ENCODE measurements at regions not wholly inside any gene's neighbourhood (a gene's known extent, or its start where the extent isn't known, plus 50 kb on each side); places are given as distances from the start of the nearest gene placed in this dataset.

- Histone ChIP-seq H3K27ac (ENCODE audit: low read depth, low read length) (no peak overlapping the region), H3K27me3 (ENCODE audit: control insufficient read depth, insufficient read depth, low read length) (no peaks in the 10 kb centered on the region), H3K4me1 (ENCODE audit: control insufficient read depth, insufficient read depth, low read length) (peaks cover 3% of the 10 kb centered on the region), H3K36me3 (ENCODE audit: control insufficient read depth, insufficient read depth, low read length) (no peaks in the 10 kb centered on the region), H3K4me3 (ENCODE audit: low read length) (no peak overlapping the region), H3K9ac (ENCODE audit: low read length) (no peak overlapping the region)
Measured at GRCh38 chr12:46530373-46531056, 157.9 kb upstream of the SLC38A2 start.

- no peaks in the 10 kb centered on the region for H3K27me3 ChIP-seq (ENCODE audit: control insufficient read depth, insufficient read depth, low read length)
- H3K36me3 ChIP-seq (ENCODE audit: control insufficient read depth, insufficient read depth, low read length): no peaks in the 10 kb centered on the region
- H3K27ac ChIP-seq (ENCODE audit: low read depth, low read length): no peak overlapping the region
- H3K4me3 ChIP-seq (ENCODE audit: low read length): no peak overlapping the region
- H3K4me1 ChIP-seq (ENCODE audit: control insufficient read depth, insufficient read depth, low read length): peaks cover 14% of the 10 kb centered on the region
- H3K9ac ChIP-seq (ENCODE audit: low read length): no peak overlapping the region
Measured at GRCh38 chr12:46526233-46526632, 153.7 kb upstream of the SLC38A2 start.

- H3K27me3 ChIP-seq (ENCODE audit: control insufficient read depth, insufficient read depth, low read length): no peaks in the 10 kb centered on the region
- H3K4me3 ChIP-seq (ENCODE audit: low read length): no peak overlapping the region
- H3K27ac ChIP-seq (ENCODE audit: low read depth, low read length): peak overlapping the region; percentile 69
- no peak overlapping the region for H3K9ac ChIP-seq (ENCODE audit: low read length)
- H3K36me3 ChIP-seq (ENCODE audit: control insufficient read depth, insufficient read depth, low read length): no peaks in the 10 kb centered on the region
- peaks cover 17% of the 10 kb centered on the region for H3K4me1 ChIP-seq (ENCODE audit: control insufficient read depth, insufficient read depth, low read length)
Measured at GRCh38 chr12:46524778-46525177, 152.2 kb upstream of the SLC38A2 start.

GRCh38 chr12:46523863-46524770 lies 151.5 kb upstream of the SLC38A2 start:
- H3K36me3 ChIP-seq (ENCODE audit: control insufficient read depth, insufficient read depth, low read length): no peaks in the 10 kb centered on the region
- H3K9ac ChIP-seq (ENCODE audit: low read length): no peak overlapping the region
- no peak overlapping the region for H3K4me3 ChIP-seq (ENCODE audit: low read length)
- no peaks in the 10 kb centered on the region for H3K27me3 ChIP-seq (ENCODE audit: control insufficient read depth, insufficient read depth, low read length)
- H3K4me1 ChIP-seq (ENCODE audit: control insufficient read depth, insufficient read depth, low read length): peaks cover 17% of the 10 kb centered on the region
- peak overlapping the region; percentile 69 for H3K27ac ChIP-seq (ENCODE audit: low read depth, low read length)

- H3K36me3 ChIP-seq (ENCODE audit: control insufficient read depth, insufficient read depth, low read length): no peaks in the 10 kb centered on the region
- peaks cover 19% of the 10 kb centered on the region for H3K4me1 ChIP-seq (ENCODE audit: control insufficient read depth, insufficient read depth, low read length)
- H3K27me3 ChIP-seq (ENCODE audit: control insufficient read depth, insufficient read depth, low read length): no peaks in the 10 kb centered on the region
- no peak overlapping the region for H3K4me3 ChIP-seq (ENCODE audit: low read length)
- no peak overlapping the region for H3K9ac ChIP-seq (ENCODE audit: low read length)
- H3K27ac ChIP-seq (ENCODE audit: low read depth, low read length): peak overlapping the region; percentile 11
Measured at GRCh38 chr12:46523446-46523845, 150.9 kb upstream of the SLC38A2 start.

- Histone ChIP-seq H3K4me1 (ENCODE audit: control insufficient read depth, insufficient read depth, low read length) (peaks cover 22% of the 10 kb centered on the region), H3K36me3 (ENCODE audit: control insufficient read depth, insufficient read depth, low read length) (no peaks in the 10 kb centered on the region), H3K9ac (ENCODE audit: low read length) (no peak overlapping the region), H3K27ac (ENCODE audit: low read depth, low read length) (no peak overlapping the region), H3K4me3 (ENCODE audit: low read length) (no peak overlapping the region), H3K27me3 (ENCODE audit: control insufficient read depth, insufficient read depth, low read length) (no peaks in the 10 kb centered on the region)
Measured at GRCh38 chr12:46522071-46522470, 149.5 kb upstream of the SLC38A2 start.

GRCh38 chr12:46521145-46521544 lies 148.6 kb upstream of the SLC38A2 start:
- Histone ChIP-seq H3K9ac (ENCODE audit: low read length) (no peak overlapping the region), H3K27ac (ENCODE audit: low read depth, low read length) (no peak overlapping the region), H3K4me3 (ENCODE audit: low read length) (no peak overlapping the region), H3K36me3 (ENCODE audit: control insufficient read depth, insufficient read depth, low read length) (no peaks in the 10 kb centered on the region), H3K27me3 (ENCODE audit: control insufficient read depth, insufficient read depth, low read length) (no peaks in the 10 kb centered on the region), H3K4me1 (ENCODE audit: control insufficient read depth, insufficient read depth, low read length) (peaks cover 22% of the 10 kb centered on the region)

- Histone ChIP-seq H3K36me3 (ENCODE audit: control insufficient read depth, insufficient read depth, low read length) (no peaks in the 10 kb centered on the region), H3K9ac (ENCODE audit: low read length) (no peak overlapping the region), H3K4me1 (ENCODE audit: control insufficient read depth, insufficient read depth, low read length) (peaks cover 13% of the 10 kb centered on the region), H3K27ac (ENCODE audit: low read depth, low read length) (no peak overlapping the region), H3K27me3 (ENCODE audit: control insufficient read depth, insufficient read depth, low read length) (no peaks in the 10 kb centered on the region), H3K4me3 (ENCODE audit: low read length) (no peak overlapping the region)
Measured at GRCh38 chr12:46519407-46519806, 146.8 kb upstream of the SLC38A2 start.

- Histone ChIP-seq H3K4me1 (ENCODE audit: control insufficient read depth, insufficient read depth, low read length) (peaks cover 8% of the 10 kb centered on the region), H3K9ac (ENCODE audit: low read length) (no peak overlapping the region), H3K27ac (ENCODE audit: low read depth, low read length) (no peak overlapping the region), H3K36me3 (ENCODE audit: control insufficient read depth, insufficient read depth, low read length) (no peaks in the 10 kb centered on the region), H3K4me3 (ENCODE audit: low read length) (no peak overlapping the region), H3K27me3 (ENCODE audit: control insufficient read depth, insufficient read depth, low read length) (no peaks in the 10 kb centered on the region)
Measured at GRCh38 chr12:46518729-46519128, 146.2 kb upstream of the SLC38A2 start.

GRCh38 chr12:46518169-46518568 lies 145.6 kb upstream of the SLC38A2 start:
- Histone ChIP-seq H3K4me3 (ENCODE audit: low read length) (no peak overlapping the region), H3K9ac (ENCODE audit: low read length) (no peak overlapping the region), H3K36me3 (ENCODE audit: control insufficient read depth, insufficient read depth, low read length) (no peaks in the 10 kb centered on the region), H3K27me3 (ENCODE audit: control insufficient read depth, insufficient read depth, low read length) (no peaks in the 10 kb centered on the region), H3K27ac (ENCODE audit: low read depth, low read length) (no peak overlapping the region), H3K4me1 (ENCODE audit: control insufficient read depth, insufficient read depth, low read length) (peaks cover 8% of the 10 kb centered on the region)

- no peaks in the 10 kb centered on the region for H3K27me3 ChIP-seq (ENCODE audit: control insufficient read depth, insufficient read depth, low read length)
- H3K27ac ChIP-seq (ENCODE audit: low read depth, low read length): no peak overlapping the region
- no peak overlapping the region for H3K4me3 ChIP-seq (ENCODE audit: low read length)
- H3K4me1 ChIP-seq (ENCODE audit: control insufficient read depth, insufficient read depth, low read length): peaks cover 8% of the 10 kb centered on the region
- H3K9ac ChIP-seq (ENCODE audit: low read length): no peak overlapping the region
- no peaks in the 10 kb centered on the region for H3K36me3 ChIP-seq (ENCODE audit: control insufficient read depth, insufficient read depth, low read length)
Measured at GRCh38 chr12:46517579-46517962, 145.0 kb upstream of the SLC38A2 start.

GRCh38 chr12:46516933-46517578 lies 144.5 kb upstream of the SLC38A2 start:
- no peak overlapping the region for H3K27ac ChIP-seq (ENCODE audit: low read depth, low read length)
- no peak overlapping the region for H3K4me3 ChIP-seq (ENCODE audit: low read length)

More at GRCh38 chr12:46516933-46517578, 144.5 kb upstream of the SLC38A2 start:
- Histone ChIP-seq H3K36me3 (ENCODE audit: control insufficient read depth, insufficient read depth, low read length) (no peaks in the 10 kb centered on the region), H3K27me3 (ENCODE audit: control insufficient read depth, insufficient read depth, low read length) (no peaks in the 10 kb centered on the region), H3K4me1 (ENCODE audit: control insufficient read depth, insufficient read depth, low read length) (peaks cover 8% of the 10 kb centered on the region), H3K9ac (ENCODE audit: low read length) (no peak overlapping the region)

Measured in rectal smooth muscle tissue (tissue), 1 donor.